DOHH2 (cell line): ENCODE measurements at regions not wholly inside any gene's neighbourhood (a gene's known extent, or its start where the extent isn't known, plus 50 kb on each side); places are given as distances from the start of the nearest gene placed in this dataset.

Experiments used
- H3F3A ChIP-seq: fragments of 200-600 bp; sonication (generic), shearing (Covaris generic); 2 replicates; pipeline ENCODE4 v1.6.0; 2016; ENCODE audit warnings: antibody characterized with exemption, mild to moderate bottlenecking; ENCODE audit not compliant: control insufficient read depth, insufficient read depth
- H3K27ac ChIP-seq: fragments of 200-600 bp; sonication (generic); 2 replicates; pipeline ENCODE4 v1.5.1; 2014; ENCODE audit warnings: low read depth, mild to moderate bottlenecking, low read length, moderate library complexity
- H3K27me3 ChIP-seq: fragments of 200-600 bp; sonication (generic); 2 replicates; pipeline ENCODE4 v1.6.1; 2014; ENCODE audit warnings: mild to moderate bottlenecking, low read length, mixed read lengths; ENCODE audit not compliant: control insufficient read depth
- H3K36me3 ChIP-seq: fragments of 200-600 bp; sonication (generic); 2 replicates; pipeline ENCODE4 v1.6.1; 2014; ENCODE audit warnings: mild to moderate bottlenecking, low read length, moderate library complexity, mixed read lengths; ENCODE audit not compliant: control insufficient read depth
- H3K4me1 ChIP-seq: fragments of 200-600 bp; sonication (generic); 2 replicates; pipeline ENCODE4 v1.6.1; 2014; ENCODE audit warnings: mild to moderate bottlenecking, low read length, mixed read lengths; ENCODE audit not compliant: control insufficient read depth
- H3K4me2 ChIP-seq: fragments of 200-600 bp; sonication (generic); 2 replicates; pipeline ENCODE4 v1.6.0; 2014; ENCODE audit warnings: mild to moderate bottlenecking, low read length, moderate library complexity
- H3K4me3 ChIP-seq: fragments of 200-600 bp; sonication (generic); 2 replicates; pipeline ENCODE4 v1.5.1; 2014; ENCODE audit warnings: mild to moderate bottlenecking, low read length, mixed read lengths
- H3K79me2 ChIP-seq: fragments of 200-600 bp; sonication (generic); 2 replicates; pipeline ENCODE4 v1.6.1; 2014; ENCODE audit warnings: mild to moderate bottlenecking, low read length, mixed read lengths; ENCODE audit not compliant: control insufficient read depth
- H3K9me2 ChIP-seq: fragments of 200-600 bp; sonication (generic); replicated peaks from 2 replicates; pipeline ENCODE4 v1.6.1; 2014; ENCODE audit warnings: mild to moderate bottlenecking, low read length, mixed read lengths; ENCODE audit not compliant: control insufficient read depth
- H3K9me3 ChIP-seq: fragments of 200-600 bp; sonication (generic); 2 replicates; pipeline ENCODE4 v1.6.1; 2014; ENCODE audit warnings: antibody characterized with exemption, low read length, mixed read lengths; ENCODE audit not compliant: control insufficient read depth, insufficient read depth
- H4K20me1 ChIP-seq: fragments of 200-600 bp; sonication (generic); 2 replicates; pipeline ENCODE4 v1.6.0; 2014; ENCODE audit warnings: low read depth, mild to moderate bottlenecking, antibody characterized with exemption, low read length, moderate library complexity; ENCODE audit not compliant: control insufficient read depth, insufficient read depth
- CTCF ChIP-seq: fragments of 200-600 bp; sonication (generic); IDR thresholded peaks from one replicate; pipeline ENCODE4 v1.5.1; 2014; ENCODE audit warnings: antibody characterized with exemption, mild to moderate bottlenecking, low read depth, low read length; ENCODE audit not compliant: poor library complexity, severe bottlenecking
- EZH2phosphoT487 ChIP-seq: fragments of 200-600 bp; sonication (generic); IDR thresholded peaks from 2 replicates; pipeline ENCODE4 v1.6.1; 2017; ENCODE audit warnings: borderline replicate concordance, mild to moderate bottlenecking, antibody characterized with exemption, low read length, moderate library complexity, mixed read lengths

- Histone ChIP-seq H3K4me2 (no peak overlapping the region), H3K36me3 (no peaks in the 10 kb centered on the region)
- TF ChIP-seq CTCF (no peak), EZH2phosphoT487 (no peak)
Measured at GRCh38 chr15:62348623-62349022, 183.5 kb upstream of the C2CD4B start.

GRCh38 chr15:62352817-62353216 is 187.7 kb upstream of the C2CD4B start:
- no peak overlapping the region for H3K27ac ChIP-seq
- H3K4me1 ChIP-seq, result no peaks in the 10 kb centered on the region
- no peaks in the 10 kb centered on the region for H4K20me1 ChIP-seq
- no peaks in the 10 kb centered on the region for H3K9me3 ChIP-seq
- no peaks in the 10 kb centered on the region for H3K9me2 ChIP-seq
- no peak overlapping the region for H3K4me2 ChIP-seq
- no peaks in the 10 kb centered on the region for H3K36me3 ChIP-seq
- no peaks in the 10 kb centered on the region for H3F3A ChIP-seq
- no peaks in the 10 kb centered on the region for H3K27me3 ChIP-seq
- H3K4me3 ChIP-seq, result no peak overlapping the region
- TF ChIP-seq EZH2phosphoT487, result no peak
- no peak for TF ChIP-seq CTCF
- H3K79me2 ChIP-seq, result no peaks in the 10 kb centered on the region

More at GRCh38 chr15:62348623-62349022, 183.5 kb upstream of the C2CD4B start:
- Histone ChIP-seq H3F3A (no peaks in the 10 kb centered on the region), H3K27me3 (no peaks in the 10 kb centered on the region), H3K9me3 (no peaks in the 10 kb centered on the region), H3K4me3 (no peak overlapping the region), H3K27ac (no peak overlapping the region), H4K20me1 (no peaks in the 10 kb centered on the region), H3K4me1 (peaks cover 4% of the 10 kb centered on the region; the same call in 1 of the 2 replicates), H3K79me2 (no peaks in the 10 kb centered on the region), H3K9me2 (no peaks in the 10 kb centered on the region)

GRCh38 chr15:62357431-62357830 is 192.3 kb upstream of the C2CD4B start:
- Histone ChIP-seq H3K79me2 (no peaks in the 10 kb centered on the region), H4K20me1 (no peaks in the 10 kb centered on the region), H3K36me3 (no peaks in the 10 kb centered on the region), H3K4me2 (no peak overlapping the region), H3K9me3 (no peaks in the 10 kb centered on the region), H3K4me1 (no peaks in the 10 kb centered on the region), H3K9me2 (no peaks in the 10 kb centered on the region), H3K4me3 (no peak overlapping the region), H3K27me3 (no peaks in the 10 kb centered on the region; the same call in 1 of the 2 replicates), H3K27ac (no peak overlapping the region), H3F3A (no peaks in the 10 kb centered on the region)
- TF ChIP-seq EZH2phosphoT487, result no peak
- no peak for TF ChIP-seq CTCF

GRCh38 chr15:62359416-62359815 is 194.3 kb upstream of the C2CD4B start:
- no peak overlapping the region for H3K4me2 ChIP-seq
- H3K27me3 ChIP-seq, result no peaks in the 10 kb centered on the region; the same call in 1 of the 2 replicates
- no peaks in the 10 kb centered on the region for H3K9me3 ChIP-seq
- H3K9me2 ChIP-seq, result no peaks in the 10 kb centered on the region
- TF ChIP-seq EZH2phosphoT487 (no peak), CTCF (no peak)
- H4K20me1 ChIP-seq, result no peaks in the 10 kb centered on the region
- H3K79me2 ChIP-seq, result no peaks in the 10 kb centered on the region
- no peaks in the 10 kb centered on the region for H3K4me1 ChIP-seq
- no peaks in the 10 kb centered on the region for H3F3A ChIP-seq
- no peak overlapping the region for H3K4me3 ChIP-seq
- H3K27ac ChIP-seq, result no peak overlapping the region
- H3K36me3 ChIP-seq, result no peaks in the 10 kb centered on the region
